HG03108 (cell line): ENCODE measurements at regions not wholly inside any gene's neighbourhood (a gene's known extent, or its start where the extent isn't known, plus 50 kb on each side); places are given as distances from the start of the nearest gene placed in this dataset.
"Not testable (repeated sequence)": the region's sequence is repeated elsewhere in the genome, so short reads cannot be mapped to it uniquely, and the experiment has no call there.

Experiments
- ATAC-seq: cut with Tn5 transposase; IDR thresholded peaks from one replicate; pipeline ENCODE4 v1.9.1; 2021; ENCODE audit warnings: moderate library complexity; ENCODE audit not compliant: unreplicated experiment

DNA sequence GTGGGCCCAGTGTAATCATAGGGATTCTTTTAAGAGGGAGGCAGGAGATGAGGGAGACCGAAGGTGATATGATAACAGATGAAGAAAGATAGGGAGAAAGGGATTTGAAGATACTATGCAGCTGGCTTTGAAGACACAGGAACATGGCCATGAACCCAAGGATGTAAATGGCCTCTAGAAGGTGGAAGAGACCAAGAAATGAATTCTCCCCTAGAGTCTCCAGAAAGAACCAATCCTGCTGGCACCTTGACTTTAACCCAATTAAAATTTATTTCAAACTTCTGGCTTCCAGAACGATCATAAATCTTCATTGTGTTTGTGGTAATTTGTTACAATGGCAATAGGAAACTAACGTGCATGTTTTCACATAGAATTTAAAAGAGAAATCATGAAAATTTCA, 95.0 kb upstream of the GORAB start:
- ATAC-seq, result no peak

DNA sequence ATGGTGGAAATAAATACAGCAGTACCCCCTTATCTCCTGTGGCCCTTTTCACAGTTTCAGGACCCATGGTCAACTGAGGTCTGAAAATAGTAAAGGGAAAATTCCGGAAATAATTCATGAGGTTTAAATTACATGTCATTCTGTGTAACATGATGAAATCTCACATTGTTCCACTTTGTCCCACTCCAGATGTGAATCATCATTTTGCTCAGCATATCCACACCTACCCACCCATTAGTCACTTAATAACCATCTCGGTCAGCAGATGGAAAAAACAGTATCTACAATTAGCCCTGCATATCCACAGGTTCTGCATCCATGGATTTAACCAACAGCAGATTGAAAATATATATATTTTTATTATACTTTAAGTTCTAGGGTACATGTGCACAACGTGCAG, 86.9 kb upstream of the GORAB start:
- no peak for ATAC-seq

DNA sequence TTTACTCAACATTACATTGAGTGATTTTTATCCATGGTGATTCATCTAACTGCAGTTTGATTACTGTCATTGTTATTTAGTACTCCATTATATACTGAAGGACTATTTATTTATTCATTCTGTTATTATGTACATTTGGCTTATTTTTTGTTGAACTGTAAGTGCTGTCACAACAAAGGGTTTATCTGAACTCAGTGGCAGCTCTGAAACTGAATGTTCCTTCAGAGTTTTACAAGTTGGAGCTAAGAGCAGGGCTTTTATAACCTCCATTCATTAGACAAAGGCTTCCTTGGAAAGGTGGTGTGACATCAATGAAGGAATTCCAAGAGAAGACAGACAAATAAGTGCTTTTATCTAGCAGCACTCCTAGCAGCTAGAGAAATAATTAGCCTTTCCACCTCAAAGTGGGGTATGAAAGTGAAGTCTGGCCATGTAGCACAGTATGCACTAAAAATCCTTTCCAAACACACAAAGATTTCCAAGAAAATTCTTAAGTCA, 83.3 kb upstream of the GORAB start:
- ATAC-seq, result no peak

DNA sequence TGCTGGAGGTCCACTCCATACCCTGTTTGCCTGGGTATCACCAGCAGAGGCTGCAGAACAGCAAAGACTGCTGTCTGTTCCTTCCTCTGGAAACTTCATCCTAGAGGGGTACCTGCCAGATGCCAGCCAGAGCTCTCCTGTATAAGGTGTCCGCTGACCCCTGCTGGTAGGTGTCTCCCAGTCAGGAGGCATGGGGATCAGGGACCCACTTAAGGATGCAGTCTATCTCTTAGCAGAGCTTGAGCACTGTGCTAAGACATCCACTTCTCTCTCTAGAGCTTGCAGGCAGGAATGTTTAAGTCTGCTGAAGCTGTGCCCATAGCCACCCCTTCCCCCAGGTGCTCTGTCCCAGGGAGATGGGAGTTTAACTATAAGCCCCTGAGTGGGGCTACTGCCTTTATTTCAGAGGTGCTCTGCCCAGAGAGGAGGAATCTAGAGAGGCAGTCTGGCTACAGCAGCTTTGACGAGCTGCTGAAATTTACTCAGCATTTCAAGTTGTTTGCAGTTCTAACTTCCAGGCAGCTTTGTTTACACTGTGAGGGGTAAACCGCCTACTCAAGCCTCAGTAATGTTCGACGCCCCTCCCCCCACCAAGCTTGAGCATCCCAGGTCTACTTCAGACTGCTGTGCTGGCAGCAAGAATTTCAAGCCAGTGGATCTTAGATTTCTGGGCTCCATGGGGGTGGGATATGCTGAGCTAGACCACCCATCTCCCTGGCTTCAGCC, 74.5 kb upstream of the GORAB start:
- not testable (repeated sequence) for ATAC-seq

DNA sequence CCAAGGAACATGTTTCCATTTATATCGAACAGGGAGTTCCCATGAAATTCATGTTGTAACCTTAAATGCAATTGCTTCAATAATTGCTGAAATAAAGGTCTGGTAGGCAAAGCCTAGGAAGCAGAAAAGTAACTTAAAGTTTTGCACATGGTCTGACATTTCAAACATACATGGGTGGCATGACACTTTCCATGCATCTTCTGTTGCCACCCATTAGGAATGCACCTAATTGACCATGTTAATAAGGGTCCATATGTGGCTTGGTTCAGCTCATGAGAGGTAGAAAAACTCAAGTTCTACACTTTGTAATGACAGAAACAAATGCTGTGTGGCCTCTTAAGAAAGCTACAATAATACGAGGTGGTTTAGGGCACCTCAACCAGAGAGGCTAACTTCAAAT, 72.0 kb upstream of the GORAB start:
- no peak for ATAC-seq

DNA sequence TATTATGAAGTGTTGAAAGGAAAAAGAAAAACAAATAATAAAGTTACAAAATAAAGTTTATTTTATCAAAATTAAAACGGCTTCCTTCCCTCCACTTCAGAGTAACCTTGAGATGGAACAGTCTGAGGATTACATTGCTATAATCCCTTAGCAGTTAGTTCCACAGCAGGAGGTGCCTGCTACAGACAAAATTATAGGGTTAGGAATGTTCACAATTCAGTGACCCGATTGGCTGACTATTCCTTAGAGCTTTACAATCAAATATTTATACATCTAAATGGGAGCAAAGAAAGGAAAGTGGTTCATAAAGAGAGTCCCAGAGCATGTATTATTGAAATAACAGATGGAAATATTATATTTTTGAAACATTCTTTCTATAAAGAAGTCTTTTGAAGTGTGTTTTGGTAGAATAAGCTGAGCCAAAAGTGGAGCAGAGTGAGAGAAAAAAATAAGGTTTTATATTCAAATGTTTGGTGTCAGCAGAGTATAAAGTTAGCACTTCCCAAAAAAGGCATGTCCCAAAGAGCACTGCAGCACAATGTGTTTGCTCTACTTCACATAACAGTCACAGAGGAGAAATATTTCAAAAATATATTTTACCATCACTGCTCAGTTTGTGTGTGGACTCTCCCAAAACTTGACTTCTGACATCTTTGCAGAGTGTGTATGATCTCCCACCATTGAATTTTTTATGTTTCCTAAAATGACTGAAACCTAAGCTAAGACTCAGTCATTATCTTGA, 71.4 kb upstream of the GORAB start:
- ATAC-seq, result no peak

DNA sequence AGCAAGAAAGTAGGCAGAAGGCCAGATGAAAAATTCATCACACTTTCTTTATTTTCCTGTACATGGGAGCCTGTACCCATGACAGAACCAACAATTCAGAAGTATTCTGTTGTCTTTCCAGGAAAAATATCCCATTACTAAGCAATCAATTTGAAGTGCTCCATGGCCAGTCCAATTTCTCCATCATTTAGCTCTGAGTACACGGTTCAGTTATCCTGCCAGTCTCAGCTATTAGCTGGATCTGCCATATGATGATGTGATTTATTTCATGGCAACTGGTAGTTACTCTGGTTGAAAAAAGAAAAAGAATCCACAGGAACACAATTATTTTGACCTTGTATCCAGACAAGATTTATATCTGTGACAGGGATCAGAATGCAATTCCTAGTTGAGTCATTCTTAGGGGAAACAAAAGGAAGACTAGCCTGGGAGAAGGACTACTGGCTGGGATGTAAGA, 70.6 kb upstream of the GORAB start:
- no peak for ATAC-seq

DNA sequence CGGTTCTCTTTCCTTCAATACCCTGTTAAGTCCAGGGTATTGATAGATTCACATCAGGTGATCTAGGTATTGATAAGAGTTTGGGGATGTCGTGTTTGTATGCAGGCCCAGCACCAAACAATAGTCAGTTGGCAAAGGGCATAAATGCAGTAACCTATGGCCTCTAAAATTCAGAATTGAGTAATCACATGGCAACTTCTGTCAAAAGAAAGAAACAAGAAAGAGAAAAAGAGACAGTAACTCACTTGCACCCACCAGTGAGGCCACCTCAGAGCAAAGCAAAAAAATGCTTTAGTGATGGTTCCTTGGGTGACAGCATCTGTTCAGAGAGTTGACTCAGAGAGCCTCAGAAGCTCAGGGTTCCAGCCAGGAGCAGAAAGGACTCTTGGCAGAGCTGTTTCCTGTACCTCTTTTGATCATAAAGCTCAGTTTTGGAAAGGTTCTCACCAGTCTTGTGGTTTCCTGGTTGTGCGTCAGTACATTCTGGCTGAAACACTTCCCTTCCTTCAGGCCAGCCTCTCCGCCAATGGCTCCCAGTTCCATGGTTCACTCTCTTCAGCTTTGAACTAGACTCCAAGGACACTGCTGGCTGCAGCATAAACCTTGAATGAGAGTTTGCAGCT, 70.1 kb upstream of the GORAB start:
- ATAC-seq, result no peak

DNA sequence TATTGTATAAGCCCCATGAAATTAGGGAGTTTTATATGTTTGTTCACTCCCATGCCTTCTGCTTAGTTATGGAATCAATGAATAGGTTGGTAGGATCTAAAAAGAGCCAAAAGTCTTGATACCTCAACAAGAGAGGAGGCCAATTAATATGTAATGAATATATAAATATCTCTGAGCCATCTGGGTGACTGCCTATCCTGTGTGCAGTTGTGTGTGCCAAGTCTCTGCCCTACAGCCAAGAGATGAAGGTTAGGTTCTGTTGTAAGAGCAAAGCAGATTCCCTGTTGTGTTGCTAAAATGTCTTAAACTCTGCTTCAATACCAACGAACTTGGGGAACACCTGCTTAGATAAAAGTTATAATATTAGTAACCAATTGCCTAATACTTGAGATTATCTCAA, 61.8 kb upstream of the GORAB start:
- ATAC-seq, result no peak

DNA sequence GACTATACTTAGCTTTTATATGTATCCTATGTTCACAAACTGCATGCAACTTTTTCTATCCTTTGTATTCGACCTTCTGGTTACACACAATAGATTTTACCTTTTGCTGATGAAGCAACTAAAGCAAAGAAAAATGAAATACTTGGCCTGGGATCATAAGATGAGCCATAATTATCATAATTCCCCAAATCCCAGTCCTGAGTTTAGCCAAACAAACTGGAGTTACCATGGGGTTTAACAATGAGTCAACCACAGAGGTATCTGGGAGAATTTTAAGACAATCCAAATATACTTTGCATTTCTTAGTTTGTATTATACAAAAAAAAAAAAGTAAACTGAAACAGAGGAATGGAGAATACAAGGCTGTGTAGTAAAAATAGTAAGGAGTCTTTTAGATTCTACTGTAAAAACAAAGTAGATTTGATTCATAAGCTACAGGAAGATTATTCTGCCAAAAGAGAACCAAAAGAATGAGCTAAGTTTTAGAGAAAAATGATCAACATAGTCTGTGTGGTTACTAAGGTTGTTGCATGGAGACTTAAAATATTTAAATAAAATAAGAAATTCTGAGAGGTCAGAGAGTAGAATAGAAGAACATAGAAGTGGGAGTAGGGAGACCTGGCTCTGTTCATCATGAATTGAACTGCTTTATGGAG, 60.4 kb upstream of the GORAB start:
- ATAC-seq, result no peak

DNA sequence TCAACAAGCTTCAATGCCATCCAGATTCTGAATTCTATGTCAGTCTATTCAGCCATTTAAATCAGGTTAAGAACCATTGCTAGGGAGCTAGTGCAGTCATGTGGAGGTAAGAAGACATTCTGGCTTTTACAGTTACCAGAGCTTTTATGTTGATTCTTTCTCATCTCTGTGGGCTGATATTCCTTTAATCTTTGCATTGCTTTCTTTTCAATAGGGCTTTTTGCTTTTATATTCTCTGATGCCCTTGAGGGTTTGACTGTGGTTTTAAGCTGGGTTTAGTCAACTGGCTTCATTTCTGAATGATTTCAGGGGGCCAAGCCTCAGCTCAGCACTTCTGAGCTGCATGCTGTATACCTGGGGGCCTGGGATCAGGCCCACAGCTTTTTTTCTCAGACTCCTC, 51.0 kb upstream of the GORAB start:
- ATAC-seq, result no peak
